Endothelial cell of hepatic sinusoid (primary cell): ENCODE measurements at regions not wholly inside any gene's neighbourhood (a gene's known extent, or its start where the extent isn't known, plus 50 kb on each side); places are given as distances from the start of the nearest gene placed in this dataset.

ENCODE experiments used
- in situ Hi-C: cut with HindIII; loops from 2 replicates; pipeline ENCODE4 v1.10.0; 2017; ENCODE audit warnings: low sequenced_read_pairs

DNA sequence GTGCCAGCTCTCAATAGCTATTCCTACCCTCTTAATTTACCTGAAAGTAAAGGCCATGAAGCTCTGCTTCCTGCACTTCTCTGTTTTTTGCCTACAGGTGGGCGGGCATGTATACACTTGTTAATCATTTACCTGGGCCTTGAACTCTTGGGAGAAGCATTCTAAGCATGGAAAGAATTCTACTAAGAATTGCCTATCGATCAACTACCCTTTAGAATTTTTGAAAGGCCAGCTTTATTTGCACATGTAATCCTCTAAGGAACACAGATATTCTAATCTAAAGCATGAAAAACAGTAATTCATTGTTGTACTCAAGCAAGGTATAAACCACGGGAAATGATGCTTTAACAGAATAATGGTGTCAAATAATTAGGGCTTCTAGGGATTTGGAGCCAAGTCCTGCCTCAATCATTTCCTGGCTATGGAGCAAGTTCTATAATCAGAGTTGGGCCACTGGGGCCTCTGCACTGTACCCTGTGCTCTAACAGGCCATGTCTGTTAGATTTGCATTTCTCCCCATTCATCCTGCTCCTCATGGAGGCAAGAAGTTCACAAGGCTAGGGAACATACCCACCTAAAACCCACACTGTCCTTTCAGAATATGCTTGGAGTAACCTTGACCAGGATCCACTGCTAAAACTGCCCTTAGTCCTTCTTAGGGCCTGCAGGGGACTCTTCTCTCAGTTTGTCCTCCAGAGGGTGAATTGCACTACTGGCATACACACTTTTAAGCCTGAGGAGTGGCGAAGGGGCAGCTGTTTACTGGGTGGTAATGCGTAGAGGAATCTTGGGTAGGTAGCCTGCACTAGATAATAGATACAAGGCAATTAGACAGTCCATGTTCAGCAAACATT, 276.4 kb upstream of the JAG1 start:
- in situ Hi-C loops: loop anchor here (5.0 kb wide), 4 partner anchors 42 to 87 kb away; no protein-coding TSS in a partner anchor

DNA sequence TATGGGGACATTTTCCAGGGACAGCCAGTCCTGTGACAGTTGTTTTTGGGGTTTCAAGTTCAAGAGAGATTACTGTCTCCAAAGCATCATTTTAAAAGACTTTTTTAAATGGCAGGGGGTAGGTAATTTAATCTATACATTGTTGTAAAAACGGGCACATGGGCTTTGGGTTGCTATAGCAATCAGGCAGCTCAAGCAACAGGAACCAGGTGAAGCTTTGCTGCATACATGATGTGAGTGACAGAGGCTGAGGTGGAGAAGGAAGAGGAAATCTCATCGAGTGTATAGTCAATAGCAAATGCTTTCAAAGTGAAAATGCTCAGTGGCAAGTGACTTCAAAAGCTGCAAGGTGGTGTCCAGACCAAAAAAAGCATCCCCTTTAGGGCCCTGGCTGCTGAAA, 277.4 kb upstream of the JAG1 start:
- in situ Hi-C loops: loop anchor here (5.0 kb wide), 4 partner anchors 41 to 86 kb away; no protein-coding TSS in a partner anchor

DNA sequence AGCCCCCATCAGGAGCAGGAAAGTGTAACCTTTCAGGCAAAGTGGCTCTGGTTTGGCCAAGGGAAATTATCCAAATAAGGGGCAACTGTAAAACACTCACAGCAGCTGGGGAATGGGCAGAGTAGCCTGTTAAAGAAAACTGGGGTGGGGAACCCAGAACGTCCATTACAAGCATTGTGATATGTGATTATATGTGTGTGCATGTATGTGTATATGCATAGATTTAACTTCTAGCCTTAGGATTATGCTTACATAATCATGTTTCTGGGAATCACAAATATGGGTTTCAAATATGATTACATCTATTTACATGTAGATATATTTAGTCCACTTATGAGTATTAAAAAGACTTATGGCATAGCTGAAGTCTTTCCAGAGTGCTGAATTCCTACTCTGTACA, 278.1 kb upstream of the JAG1 start:
- in situ Hi-C loops: loop anchor here (5.0 kb wide), 4 partner anchors 40 to 85 kb away; no protein-coding TSS in a partner anchor

DNA sequence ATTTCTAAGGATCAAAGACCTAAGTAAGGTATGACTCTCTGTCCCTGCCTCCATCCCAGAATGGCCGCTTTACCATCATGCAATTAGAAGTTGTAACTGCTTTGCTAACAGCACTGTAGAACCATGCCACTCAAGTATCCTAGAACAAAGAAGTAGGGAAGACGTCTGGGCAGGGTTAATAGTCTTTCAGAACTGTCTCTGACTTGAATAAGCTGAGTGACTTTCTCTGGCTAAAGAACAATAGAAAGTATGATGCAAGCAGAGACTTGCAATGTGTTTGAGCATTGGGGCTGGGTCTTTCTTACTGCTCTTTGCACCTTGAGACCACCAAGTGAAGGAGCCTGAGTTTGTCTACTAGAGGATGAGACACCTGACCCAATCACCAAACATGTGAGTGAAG, 279.6 kb upstream of the JAG1 start:
- in situ Hi-C loops: loop anchor here (5.0 kb wide), 4 partner anchors 39 to 84 kb away; no protein-coding TSS in a partner anchor

DNA sequence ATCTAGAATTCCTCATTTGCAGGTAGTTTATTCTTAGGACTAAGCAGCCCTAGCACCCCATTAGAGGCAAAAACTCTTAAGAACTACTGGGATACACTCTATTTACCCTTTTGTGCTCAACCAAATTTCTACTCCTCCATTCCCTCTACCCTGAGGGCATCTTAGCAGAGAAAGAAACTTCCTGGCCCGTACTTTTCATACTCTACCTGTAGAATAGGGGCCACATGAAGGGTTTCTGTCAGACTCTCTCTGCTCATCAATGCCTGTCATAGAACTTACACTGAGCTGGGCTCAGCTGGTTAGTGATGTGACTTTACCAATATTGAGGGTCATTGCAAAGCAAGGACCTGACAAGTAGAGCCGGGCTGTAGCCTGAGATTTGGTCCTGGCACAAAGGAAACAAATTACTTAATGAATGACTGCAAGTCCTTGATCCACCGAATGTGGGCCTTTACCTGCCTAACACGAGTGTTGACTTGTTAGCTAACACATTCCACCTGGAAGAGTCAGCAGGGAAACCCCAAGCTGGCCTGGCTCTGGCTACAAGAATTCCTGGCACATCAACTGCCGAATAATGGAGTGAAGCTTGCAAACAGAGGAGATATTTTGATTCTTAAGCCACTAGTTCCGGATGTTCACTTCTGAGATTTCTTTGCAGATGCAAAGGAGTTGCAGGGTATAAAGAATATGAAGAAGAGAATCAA, 280.5 kb upstream of the JAG1 start:
- in situ Hi-C loops: loop anchor here (5.0 kb wide), 4 partner anchors 38 to 83 kb away; no protein-coding TSS in a partner anchor

DNA sequence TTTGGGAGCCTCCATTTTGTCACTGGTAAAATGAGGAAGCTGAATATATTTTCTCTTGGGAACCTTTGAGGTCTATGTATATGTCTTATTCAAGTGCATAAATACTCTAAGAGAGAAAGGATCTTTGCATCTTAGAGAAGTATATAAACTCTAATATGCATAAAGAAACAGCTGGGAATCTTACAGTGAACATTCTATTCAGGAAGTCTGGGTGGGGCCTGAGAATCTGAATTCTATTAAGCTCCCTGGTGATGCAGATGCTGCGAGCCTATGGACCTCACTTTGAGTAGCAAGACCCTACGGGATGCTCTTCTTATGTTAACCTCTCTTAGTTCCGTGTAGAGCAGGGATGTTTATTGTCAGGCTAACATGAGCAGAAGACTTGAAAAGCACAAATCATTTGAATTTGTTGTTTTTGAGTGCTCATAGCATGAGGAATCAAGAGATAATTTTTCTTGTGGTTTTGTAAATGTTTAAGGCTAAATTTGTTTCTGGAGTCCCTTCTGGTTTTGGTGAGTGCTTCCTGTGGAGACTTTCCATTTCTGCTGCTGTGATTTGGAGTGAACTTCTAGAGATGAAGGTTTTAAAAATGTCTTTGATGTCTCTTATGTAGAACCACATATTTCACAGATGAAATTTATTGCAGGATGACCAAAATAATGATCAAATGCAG, 281.2 kb upstream of the JAG1 start:
- in situ Hi-C loops: loop anchor here (5.0 kb wide), 4 partner anchors 37 to 82 kb away; no protein-coding TSS in a partner anchor

DNA sequence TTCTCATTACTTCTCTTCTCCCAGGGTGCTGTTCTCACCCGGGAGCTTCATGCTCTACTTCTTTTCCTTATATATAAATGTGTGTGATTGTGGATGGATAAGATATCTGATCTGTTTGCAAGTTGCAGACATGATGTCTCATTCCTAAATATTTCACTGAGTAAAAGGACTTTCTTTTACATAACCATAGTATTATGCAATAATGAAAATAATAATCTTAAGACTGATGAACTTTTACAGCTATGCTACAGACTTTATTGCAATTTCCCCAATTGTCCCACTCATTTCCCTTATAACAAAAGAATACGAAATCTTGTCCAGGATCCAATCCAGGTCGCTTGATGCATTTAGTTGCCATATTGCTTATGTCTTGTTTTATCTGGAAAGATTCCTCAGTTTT, 284.5 kb upstream of the JAG1 start:
- in situ Hi-C loops: no loop called here

DNA sequence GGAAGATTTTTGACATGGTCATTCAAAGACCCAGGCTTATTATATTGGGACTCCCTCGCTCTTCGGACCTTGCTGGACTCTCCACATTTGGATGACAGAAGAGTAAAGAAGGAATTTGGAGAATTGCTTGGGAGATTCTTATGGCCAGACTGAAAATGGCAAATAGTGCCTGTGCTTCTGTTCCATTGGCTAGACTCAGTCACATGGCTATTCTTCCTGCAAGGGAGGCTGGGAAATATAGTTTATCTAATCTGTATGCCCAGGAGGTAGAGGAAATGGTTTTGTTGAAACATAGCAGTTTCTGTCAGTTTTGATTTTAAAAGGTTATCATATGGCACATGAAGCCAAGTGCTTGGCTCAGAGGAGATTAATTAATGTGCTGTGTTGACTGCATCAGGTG, 286.6 kb upstream of the JAG1 start:
- in situ Hi-C loops: no loop called here

DNA sequence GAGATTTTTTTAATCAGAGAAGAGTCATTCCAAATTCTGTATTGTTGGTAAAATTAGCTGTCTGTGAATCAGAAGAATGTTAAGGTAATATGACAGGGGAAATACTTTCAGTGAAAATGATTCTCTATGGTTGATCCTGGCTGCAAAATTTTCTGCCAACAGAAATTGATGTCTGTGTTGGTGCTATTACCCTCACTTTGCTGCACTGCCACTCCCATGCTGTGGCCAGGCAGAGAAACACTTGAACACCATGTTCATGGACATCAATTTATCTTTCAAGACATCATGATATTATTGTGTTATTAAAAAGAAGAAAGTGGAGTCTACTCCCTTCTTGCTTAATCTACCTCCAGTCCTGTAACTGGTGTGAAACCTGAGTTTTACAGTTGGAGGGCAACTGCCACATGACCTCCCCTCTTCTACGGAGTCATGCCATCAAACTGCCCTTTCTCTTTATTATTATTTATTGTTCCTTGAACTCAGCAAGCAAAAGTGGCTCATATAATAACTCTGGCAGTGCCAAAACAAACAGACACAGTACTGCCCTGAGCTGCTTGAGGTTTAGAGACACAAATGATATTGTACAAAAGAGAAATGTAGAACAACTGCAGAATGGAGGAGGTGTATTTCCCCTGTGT, 288.0 kb upstream of the JAG1 start:
- in situ Hi-C loops: no loop called here

DNA sequence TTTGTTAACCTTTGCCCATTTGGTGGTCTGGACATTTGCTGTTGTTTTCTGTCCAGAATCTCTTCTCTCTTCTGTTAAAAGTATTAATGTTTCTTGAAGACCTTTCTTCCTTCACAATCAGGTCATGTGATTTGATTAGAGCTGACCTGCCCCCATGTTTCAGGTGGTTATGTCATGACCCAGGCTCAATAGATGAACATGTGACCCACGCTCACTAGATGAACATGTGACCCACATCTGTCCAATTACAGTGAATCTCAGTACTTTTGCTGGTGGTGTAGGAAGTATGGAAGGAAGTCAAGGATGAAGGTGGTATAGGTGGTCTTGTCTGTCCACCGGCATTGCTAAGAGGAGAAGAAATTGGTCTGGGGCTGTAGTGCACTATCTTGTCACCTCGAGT, 289.1 kb upstream of the JAG1 start:
- in situ Hi-C loops: no loop called here

DNA sequence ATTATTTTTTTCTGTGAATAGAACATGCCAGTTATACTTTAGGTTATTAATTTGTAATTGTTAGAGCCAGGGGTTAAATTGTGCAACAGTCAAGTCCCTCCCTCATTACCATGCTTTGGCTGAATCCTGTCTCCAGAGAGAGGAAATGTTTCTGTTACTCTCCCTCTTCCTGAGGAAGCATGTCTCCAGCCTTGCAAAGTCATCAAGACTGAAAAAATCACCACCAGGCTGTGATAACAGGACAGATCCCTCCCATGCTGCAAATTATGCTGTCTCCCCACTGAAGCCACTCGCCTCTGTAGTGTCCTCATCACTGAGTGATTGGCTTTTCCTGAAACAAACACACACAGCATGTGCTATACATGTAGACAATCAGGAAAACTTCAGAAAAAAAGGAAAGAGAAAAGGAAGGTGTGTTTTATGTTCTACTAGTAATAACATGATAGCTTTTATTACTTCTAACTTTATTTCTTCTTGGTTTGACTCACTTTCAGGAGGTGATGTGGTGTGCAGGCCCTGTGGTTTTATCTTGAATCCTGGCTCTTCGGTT, 290.0 kb upstream of the JAG1 start:
- in situ Hi-C loops: no loop called here

DNA sequence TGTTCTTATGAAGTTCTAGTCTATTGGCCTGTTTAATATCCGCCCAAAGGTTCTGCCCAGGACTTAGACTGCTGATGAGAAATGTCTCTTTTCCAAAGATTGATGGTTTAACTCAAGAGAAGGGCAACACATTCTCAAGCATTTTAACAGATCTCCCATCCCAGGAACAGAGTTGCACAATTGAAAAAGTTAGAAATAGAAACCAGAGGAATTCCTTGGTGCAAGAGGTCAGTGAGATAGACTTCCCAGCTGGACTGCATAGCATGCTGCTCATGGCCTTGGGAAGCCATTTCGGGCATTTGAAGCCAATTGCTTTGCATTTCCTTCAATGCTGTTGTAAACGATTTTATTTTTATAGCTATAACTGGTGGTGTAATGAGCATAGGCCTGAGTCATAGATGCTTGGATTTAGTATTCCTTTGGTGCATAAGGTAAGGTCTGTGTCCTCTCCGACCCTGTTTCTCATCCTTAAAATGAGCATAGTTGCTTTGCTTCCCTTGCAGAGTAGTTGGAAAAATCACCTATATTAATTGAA, 292.2 kb upstream of the JAG1 start:
- in situ Hi-C loops: no loop called here

DNA sequence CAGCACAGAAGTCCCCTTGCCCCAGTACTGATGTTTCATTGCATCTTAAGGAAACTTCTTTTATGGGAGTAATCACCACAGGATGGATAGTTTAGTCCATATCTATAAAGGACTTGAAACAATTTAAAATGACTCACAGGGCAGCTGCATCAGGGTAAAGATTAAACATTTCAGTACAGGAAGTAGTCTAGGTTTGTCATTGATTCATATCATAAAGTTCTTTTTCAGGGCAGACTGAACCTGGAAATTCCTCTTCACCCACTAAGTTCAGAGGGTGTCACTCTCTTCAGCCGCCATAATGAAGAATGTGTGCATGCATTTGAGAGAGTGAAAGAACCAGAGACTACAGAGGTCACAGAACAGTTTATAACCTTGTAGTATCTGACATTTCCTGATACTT, 296.3 kb upstream of the JAG1 start:
- in situ Hi-C loops: no loop called here

DNA sequence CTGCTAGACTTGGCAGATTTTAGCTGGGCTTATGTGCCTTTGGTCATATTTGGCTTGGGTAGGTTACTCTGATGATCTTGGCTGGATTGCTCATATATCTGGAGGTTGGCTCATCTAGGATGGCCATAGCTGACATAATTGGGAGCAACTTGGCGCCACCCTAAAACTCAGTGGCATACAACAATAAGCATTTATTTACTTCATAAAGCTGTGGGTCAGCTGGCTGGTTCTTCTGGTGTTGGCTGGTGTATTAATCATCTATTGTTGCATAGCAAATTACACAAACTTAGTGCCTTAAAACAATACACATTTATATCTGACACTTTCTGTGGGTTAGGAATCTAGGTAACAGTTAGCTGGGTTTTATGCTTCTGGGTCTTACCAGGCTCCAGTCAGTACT, 297.3 kb upstream of the JAG1 start:
- in situ Hi-C loops: no loop called here

DNA sequence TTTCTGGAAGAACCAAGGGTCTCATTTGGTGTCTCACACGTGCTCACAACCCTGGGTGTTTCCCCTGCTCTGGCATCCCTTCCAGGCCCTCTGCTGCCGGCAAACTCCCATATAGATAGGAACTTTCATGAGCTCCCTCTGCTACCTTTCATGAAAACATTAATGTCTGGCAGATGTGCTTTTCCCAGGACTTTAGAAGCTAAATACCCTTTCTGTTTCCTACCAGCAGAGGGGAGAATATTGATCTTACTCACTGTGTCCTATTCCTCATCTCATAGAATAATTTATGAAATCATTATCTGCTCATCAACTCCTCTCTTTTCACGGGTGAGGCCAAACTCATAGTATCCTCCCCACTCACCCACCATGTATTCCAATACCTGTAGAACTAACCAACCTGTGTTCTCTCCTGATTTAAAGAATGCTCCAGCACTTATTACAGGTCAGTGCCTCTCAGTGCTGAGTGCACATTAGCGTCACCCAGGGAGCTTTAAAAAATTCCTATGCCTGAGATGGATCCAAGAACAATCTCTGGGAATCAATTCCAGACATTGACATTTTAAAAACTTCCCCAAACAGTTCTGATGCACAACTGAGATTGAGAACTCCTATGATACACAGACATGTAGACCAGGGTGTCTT, 298.5 kb upstream of the JAG1 start:
- in situ Hi-C loops: no loop called here

DNA sequence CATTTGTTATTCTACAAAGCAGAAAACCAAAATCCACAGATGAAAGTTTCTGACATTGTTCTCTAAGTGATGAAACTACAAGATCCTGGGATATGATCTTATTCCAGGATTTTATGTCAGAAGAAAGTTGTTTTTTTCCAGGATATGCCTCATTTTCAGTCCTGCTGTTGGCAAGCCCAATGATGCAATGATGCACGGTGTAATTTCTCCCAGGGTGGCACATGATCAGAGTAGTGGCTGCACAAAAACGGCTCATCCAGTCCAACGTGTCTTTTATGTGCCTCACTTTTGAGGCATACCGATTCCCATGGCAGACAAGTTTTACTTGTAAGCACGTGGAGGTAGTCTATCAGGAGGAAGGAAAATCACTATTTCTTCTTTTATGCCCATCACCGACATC, 302.3 kb upstream of the JAG1 start:
- in situ Hi-C loops: no loop called here

DNA sequence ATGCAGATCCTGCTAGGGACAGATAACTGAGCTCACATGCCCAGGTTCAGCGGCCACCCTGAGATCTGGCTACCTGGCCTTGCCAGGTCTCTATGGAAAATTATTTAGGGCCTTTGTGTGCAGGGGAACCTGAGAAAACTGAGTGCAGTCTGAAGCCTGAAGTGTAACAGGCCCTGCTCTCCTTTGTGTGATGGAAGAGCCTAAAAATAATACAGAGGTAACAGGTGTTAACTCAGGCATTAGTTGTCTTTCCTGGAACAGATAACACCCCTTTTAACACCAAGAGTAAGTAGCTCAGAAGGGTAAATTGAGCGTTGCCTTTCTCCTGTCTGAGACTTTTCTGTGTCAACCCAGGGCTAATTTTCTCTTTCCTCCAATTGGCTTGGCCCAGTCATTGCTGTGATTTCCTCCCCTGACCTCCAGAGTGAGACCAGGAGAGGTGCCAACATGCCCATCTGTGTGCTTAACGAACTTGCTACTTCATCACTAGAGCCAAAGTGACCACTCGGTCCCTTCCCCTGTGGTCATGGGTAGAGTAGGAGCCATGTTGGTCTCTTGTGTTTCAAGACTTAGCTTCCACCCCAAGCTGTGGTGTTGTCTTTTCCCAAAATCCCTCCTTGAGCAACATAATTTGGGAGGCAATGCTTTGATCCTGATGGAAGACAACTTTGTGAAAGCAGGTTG, 304.4 kb upstream of the JAG1 start:
- in situ Hi-C loops: no loop called here

DNA sequence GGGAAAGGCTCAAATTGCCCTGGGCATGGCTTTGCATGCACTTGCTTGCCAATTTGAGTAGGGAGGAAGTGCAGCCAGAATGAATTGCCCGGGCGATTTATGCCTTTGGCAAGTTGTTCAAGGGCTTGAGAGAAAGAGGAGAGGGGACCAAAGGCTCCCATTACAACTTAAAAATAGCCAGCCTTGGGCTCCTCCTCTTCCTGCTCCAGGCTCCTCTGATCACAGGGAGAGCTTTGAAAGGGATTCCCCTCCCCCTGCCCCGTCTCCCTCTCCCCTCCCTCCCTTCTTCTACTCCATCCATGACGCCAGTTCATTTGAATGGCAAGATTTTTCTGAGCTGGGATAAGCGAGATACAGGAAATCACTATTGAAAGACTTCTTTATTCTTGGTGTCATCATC, 304.9 kb upstream of the JAG1 start:
- in situ Hi-C loops: no loop called here

DNA sequence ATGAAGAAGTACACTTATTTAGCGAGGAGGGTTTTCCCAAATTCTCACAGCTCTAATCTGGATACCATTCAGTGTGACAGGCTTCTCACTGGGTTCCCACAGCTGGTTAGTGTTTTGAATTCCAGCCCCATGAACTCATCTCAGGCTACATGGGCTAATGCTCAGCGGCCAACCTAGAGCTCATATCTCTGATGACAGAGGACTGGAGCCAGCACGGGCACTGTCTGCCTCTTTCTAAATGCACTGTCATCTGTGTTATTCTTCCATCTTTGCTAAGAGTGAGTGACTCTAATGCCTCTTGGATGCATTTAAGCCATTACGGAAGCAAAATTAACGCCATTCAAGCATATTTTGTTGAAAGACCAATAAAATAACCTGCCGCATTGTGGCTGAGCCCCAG, 308.9 kb upstream of the JAG1 start:
- in situ Hi-C loops: no loop called here
